Mammary epithelial cell (primary cell): ENCODE measurements at regions not wholly inside any gene's neighbourhood (a gene's known extent, or its start where the extent isn't known, plus 50 kb on each side); places are given as distances from the start of the nearest gene placed in this dataset.

Experiments
- EZH2 ChIP-seq: IDR thresholded peaks from 2 replicates; pipeline ENCODE4 v1.6.1; 2012; ENCODE audit warnings: low read length, inconsistent platforms, borderline replicate concordance
- TF ChIP-seq, protein P1 (sequence below), 2 donors: IDR thresholded peaks in 1 of 2; conservative IDR thresholded peaks in 1 of 2; 2 replicates each; pipeline ENCODE4 v1.5.1; 2011 to 2012; ENCODE audit warnings: inconsistent platforms in 2 of 2, low read length in 2 of 2, mild to moderate bottlenecking in 2 of 2, control low read depth in 1 of 2, low read depth in 1 of 2; ENCODE audit not compliant: insufficient read depth in 1 of 2; ENCODE audit errors: extremely low read depth in 1 of 2

GRCh38 chr2:237033536-237034060 is 52.1 kb upstream of the COPS8 start:
- TF ChIP-seq, protein P1, sequence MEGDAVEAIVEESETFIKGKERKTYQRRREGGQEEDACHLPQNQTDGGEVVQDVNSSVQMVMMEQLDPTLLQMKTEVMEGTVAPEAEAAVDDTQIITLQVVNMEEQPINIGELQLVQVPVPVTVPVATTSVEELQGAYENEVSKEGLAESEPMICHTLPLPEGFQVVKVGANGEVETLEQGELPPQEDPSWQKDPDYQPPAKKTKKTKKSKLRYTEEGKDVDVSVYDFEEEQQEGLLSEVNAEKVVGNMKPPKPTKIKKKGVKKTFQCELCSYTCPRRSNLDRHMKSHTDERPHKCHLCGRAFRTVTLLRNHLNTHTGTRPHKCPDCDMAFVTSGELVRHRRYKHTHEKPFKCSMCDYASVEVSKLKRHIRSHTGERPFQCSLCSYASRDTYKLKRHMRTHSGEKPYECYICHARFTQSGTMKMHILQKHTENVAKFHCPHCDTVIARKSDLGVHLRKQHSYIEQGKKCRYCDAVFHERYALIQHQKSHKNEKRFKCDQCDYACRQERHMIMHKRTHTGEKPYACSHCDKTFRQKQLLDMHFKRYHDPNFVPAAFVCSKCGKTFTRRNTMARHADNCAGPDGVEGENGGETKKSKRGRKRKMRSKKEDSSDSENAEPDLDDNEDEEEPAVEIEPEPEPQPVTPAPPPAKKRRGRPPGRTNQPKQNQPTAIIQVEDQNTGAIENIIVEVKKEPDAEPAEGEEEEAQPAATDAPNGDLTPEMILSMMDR (conservative IDR thresholded peaks at IDR 0.05 in 1 of 2, IDR thresholded peaks at IDR 0.05 in 1 of 2; ENCODE audit: extremely low read depth in 1 of 2, insufficient read depth in 1 of 2, low read depth in 1 of 2, low read length in 2 of 2): no peak
- no peak for TF ChIP-seq EZH2
